IPS DF 19.7 (cell line): ENCODE measurements at regions not wholly inside any gene's neighbourhood (a gene's known extent, or its start where the extent isn't known, plus 50 kb on each side); places are given as distances from the start of the nearest gene placed in this dataset.
"Not testable (repeated sequence)": the region's sequence is repeated elsewhere in the genome, so short reads cannot be mapped to it uniquely, and the experiment has no call there.

Experiments
- DNase-seq: peaks from one replicate; pipeline ENCODE4 v3.0.0-alpha.2; 2013; ENCODE audit warnings: low read depth, low spot score

DNA sequence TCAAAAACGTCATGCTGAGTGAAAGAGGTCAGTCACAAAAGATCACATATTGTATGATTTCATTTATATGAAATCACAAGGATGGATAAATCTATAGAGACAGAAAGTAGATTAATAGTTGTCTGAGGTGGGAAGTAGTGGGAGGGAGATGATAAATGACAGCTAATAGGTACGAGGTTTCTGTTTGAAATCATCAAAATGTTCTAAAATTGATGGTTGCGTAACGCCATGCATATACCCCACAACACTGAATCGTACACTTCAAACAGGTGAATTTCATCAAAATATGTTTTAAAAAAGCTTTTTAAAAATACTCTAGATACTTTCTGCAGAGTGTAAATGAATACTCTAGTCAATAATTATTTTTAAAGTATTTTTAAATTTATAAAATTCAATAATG is 303.0 kb upstream of the STAC start:
- no peak for DNase-seq

DNA sequence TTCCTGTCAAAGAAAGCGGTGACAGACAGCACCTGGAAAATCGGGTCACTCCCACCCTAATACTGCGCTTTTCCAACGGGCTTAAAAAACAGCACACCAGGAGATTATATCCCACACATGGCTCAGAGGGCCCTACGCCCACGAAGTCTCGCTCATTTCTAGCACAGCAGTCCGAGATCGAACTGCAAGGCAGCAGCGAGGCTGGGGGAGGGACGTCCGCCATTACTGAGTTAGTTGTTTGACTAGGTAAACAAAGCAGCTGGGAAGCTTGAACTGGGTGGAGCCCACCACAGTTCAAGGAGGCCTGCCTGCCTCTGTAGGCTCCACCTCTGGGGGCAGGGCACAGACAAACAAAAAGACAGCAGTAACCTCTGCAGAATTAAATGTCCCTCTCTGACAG is 297.3 kb upstream of the STAC start:
- not testable (repeated sequence) for DNase-seq

DNA sequence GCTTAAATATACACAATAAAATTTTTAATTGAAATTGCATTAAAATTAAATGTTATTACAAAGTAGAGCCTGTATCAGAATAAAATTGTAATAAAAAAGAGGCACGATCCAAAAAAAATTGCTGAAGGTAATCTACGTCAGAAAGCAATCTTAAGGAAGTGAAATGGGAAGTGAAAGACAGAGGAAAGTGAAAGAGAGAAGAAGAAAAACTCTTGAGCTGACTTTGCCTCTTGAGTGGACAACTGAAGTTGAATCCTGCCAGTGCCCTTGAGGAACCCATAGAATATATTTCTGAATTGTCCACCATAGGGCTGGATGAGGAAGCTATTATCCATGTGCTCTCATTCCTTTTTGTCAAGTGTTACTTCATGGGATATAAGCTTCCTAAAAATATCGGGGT is 285.1 kb upstream of the STAC start:
- DNase-seq = no peak

DNA sequence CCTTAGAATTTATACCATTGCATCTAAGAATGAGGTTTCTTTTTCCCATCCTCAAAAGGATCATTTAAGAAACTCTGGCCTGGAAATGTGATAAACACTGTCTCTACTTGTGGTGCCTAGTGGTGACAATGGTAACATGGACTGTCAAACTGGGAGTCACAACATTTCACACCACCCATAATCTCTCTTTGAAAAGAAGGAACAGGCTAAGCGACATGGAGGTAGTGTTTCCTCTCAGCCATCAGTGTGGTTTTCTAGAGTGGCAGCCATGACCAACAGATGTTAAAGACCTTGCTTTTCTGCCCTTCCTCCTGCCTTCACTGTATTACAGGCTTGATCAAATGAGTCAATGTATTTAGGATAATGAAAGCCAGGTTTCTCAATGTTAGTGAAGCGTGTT is 283.1 kb upstream of the STAC start:
- DNase-seq = no peak

DNA sequence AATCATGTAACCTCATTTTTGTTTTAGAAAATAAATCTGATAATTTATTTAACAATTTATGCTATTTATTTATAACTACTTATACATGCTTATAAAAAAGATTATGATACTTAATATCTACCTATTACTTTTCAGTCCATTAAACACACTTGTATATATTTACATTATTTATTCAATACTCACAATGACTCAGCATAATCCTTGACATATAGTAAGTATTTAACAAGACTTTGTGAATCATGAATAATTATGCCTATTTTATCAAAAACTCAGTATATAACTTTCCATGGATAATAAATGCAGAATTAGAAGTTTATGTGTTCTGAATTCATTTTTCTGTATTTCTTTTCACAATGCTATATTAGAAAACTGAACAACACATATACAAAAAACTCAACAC is 266.0 kb upstream of the STAC start:
- no peak for DNase-seq

DNA sequence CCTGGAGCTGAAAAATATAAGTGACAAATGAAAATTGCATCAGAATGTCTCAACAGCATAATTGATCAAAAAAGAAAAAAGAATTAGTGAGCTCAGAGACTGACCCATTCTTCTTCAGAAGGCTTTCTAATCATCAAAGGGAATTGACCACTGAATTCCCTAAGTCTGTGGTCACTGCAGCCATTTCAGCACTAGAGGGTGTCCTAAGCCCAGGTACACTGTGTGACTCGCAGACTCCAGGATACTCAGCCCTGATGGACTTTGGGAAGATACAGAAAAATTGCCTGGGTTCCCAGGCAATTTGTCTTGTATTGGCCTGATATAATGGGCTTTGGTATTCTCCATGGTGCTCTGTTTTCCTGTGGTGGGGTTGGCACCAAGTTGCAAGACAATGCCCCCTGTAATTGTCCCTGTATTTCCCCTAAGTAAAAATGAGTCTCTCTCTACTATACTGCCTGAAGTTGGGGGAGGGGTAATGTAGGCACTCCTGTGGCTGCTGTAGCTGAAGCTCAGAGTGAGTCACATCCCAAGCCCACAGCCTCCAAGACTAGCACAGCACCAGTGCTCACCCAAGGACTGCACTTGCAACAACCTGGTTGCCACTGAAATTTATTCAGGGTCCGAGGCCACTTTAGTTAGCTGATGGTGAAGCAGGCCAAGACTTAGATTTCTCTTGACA is 256.0 kb upstream of the STAC start:
- peak; percentile 30 for DNase-seq

DNA sequence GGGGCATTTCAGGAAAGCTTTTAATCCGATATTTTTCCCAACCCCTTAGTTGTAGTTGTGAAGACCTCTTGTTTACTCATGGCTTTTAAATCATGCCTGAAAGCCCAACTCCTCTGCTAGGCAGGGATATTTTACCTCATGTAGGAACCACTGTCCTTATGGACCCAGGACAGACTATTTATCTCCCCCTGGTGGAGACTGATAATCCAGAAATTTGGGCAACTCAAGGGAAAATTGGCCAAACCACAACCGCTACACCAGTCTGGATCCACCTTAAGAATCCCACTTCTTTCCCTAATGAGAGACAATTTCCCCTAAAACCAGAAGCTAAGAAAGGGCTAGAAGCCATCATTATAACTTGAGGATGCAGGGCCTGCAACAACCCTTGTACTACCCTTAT is 248.1 kb upstream of the STAC start:
- no peak for DNase-seq

DNA sequence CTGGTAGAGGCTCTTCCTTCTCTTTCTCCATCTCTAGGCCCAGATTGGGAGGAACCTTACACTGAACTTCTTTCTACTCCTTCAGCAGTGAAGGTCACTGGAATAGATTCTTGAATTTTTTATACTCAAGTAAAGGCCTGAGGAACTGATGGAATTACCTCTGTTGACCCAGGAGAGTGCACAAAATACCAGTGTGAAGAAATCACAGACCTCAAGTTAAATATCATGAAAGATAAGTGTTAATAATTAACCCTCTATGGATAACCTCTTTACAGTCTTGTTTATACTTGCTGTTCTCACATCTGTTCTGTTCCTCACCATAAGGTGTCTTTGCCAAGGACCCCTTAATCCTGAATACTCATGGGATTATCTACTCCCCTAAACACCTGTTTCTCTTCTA is 244.4 kb upstream of the STAC start:
- no peak for DNase-seq

DNA sequence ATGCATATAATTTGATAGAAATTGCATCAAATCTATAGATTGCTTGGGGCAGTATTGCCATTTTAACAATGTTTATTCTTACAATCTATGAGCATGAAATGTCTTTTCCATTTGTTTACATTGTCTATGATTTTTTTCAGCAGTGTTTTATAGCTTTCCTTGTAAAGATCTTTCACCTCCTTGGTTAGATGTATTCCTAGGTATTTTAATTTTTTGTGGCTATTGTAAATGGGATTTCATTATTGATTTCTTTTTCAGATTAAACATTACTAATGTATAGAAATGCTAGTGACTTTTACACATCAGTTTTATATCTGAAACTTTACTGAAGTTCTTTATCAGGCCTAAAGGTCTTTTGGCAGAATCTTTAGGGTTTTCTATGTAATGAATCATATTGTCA is 237.6 kb upstream of the STAC start:
- DNase-seq = no peak

DNA sequence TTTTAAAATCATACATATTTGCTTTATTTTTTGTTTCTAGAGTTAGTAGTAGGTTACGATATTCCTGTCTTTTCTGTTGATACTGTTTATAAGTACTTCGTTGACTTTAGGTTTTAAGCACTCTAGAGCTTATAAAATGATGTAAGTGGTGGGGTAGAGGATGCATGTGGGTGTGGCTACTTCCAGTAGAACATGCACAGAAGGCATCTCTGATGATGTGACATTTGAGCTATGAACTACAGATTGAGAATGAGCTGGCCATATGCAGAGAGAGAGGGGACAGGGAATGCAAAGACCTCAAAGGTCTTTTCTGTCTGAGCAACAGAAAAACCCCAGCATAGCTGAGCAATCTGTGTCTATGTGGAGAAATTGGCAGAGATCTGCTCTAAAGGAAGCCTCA is 233.9 kb upstream of the STAC start:
- no peak for DNase-seq

DNA sequence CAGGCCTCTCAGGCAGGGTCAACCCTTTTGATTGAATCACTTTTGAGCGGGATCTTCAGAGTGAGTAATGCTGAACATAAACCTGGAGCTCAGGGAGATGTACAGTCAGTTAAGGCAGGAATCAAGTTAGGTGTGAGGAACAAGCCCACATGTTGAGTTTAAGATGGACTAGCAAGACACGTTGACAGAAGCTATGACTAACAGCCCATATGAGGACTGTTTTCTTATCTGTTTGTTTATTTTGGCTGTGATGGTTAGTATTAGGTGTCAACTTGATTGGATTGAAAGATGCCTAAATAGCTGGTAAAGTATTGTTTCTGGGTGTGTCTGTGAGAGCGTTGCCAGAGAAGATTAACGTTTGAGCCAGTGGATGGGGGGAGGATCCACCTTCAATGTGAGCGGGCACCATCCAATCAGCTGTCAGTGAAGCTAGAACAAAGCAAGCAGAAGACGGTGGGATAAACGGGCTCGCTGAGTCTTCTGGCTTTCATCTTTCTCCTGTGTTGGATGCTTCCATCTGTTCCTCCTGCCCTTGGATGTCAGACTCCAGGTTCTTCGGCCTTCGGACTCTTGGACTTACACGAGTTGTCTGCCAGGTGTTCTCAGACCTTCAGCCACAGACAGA is 232.3 kb upstream of the STAC start:
- no peak for DNase-seq

DNA sequence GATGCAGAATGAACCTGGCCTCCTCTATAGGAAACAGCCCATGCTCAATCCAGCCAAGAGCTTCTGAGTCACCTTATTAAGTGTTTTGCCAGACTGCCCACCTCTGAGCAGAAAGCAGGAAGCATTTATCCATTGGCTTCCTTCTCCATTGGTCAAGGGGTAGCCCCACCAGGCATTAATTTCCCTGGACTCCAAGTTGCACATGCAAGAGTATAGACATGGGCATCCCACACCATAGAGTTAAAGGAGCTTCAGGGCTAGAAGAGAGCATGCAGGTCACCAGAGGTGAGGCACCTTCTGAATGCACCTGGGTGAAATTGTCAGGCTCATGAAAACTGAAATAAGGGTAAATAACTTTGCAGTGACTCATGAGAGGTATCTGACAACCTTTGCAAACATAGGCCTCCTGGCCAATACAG is 230.8 kb upstream of the STAC start:
- no peak for DNase-seq

DNA sequence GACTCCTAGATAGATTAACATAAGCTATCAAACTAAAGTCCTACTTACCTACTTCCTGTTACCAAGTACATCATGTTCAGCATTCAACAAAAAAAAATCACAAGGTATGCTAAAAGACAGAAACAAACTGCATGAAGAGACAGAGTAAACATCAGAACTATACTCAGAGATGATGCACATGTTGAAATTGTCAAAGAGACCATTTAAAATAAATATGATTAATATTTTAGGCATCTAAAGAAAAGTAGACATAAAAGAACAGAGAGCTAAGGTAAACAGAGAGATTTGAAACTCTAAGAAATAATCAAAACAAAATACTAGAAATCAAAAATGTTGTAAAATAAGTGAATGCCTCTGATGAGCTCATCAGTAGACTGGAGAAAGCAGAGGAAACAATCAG is 224.8 kb upstream of the STAC start:
- DNase-seq = no peak

DNA sequence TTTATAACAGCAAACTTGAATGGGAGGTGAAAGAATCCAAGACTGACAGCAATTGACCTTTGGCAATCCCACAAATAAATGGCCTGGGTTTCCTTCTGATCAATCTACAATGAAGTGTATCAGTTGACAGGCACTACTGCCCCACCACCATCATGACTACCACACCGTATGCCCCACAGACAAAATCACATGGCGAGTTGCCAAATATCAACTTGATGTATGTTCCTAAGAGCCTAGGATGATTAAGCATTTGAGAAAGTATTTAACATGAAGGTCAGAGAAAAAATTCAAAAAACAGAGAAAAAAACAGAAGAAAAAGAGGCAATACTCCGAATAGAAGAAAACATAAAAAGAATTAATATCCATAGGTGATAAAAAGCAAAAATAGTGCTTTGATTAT is 215.9 kb upstream of the STAC start:
- no peak for DNase-seq

DNA sequence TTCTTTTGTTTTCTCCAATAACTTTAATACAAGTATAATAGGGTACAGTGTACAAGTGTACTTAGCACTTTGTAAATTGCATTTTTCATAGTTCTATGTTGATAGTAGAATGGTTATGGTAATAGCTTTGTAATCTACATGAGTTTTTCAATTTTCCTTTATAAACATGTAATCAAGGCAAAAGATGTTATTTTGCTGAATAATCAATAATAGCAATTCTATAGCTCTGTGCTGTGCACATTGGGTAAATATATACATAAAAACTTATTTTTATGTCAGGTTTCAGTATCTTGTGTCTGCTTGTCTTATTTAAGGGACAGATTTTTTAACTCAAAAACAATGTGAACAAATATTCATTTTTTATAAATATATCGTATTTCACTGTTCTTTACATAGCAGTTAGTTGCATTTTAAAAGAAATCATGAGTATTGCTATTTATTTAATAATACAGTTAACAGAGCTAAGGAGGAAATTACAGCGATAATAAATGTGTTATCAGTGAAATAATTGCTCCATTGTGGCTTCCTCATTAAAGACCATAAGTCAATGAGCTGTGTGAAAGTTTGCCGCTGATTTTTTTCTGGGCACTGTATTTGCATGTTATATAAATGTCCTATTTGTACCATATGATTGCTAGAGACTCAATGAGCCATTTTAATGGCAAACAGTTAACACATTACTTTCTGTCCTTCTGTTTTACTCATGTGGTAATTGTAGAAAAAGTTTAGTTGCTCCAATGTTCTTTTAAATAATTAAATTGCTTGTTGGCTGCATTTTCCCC is 214.6 kb upstream of the STAC start:
- no peak for DNase-seq

DNA sequence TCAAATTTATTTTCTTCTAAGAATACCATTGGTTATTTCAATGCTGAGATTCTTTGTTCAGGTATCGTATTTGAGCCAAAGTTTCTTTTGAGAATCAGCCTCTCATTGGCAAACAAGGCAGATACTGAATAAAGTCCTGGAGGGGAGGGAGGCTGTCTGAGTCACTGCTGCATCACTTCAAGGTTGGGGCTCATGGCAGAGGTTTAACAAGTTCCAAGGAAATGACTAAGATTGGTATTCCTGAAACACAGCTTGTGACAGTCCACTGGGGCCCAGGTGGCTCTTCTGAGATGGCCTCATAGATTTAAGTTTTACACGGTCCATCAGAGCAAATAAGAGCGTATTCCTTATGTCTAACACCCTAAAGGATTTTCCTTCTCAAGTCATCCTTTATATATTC is 213.8 kb upstream of the STAC start:
- DNase-seq = no peak

DNA sequence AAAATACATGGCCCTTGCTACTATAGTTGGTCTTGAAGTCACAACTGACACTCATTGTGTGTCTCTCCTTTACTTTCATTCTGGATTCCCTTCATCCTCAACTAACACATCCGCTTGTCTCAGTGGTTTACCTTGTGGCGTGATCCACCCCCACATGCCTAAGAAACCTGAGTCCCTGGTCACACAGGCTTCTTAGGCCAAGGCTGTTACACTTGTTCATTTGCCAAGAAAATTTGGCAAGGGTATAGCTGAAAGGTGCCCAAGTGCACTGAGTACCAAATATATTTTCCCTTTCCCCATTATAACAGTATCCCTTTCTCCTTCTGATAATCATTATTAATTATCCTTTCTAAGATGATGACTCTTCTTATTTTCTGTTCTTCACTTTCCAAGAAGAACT is 207.6 kb upstream of the STAC start:
- DNase-seq = no peak

DNA sequence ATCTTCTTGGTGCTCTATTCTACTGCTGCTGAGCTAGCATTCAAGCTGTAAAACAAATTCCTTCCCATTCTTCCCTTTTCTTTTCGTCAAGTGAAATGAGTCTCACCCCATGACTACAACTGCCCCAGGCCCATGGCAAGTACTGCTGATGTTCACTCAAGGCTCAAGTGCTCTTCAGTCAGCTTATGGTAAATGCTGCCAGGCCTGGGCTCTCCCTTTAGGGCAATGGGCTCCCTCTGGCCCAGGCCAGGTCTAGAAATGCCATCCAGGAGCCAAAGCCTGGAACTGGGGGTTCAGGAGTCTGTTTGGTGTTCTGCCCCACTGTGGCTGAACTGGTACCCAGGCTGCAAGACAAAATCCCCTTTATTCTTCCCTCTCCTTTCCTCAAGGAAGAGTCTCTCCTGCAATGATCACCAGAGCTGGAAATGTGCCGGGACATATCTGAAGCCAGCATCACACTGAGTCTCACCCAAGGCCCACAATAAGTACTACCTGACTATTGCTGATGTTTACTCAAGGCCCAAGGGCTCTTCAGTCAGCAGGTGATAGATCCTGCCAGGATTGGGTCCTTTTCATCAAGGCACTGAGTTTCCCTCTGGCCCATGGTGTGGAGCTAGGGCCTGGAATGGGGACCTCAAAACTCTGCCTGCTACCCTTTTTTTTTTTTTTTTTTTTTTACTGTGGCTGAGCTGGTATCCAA is 205.0 kb upstream of the STAC start:
- DNase-seq = no peak

DNA sequence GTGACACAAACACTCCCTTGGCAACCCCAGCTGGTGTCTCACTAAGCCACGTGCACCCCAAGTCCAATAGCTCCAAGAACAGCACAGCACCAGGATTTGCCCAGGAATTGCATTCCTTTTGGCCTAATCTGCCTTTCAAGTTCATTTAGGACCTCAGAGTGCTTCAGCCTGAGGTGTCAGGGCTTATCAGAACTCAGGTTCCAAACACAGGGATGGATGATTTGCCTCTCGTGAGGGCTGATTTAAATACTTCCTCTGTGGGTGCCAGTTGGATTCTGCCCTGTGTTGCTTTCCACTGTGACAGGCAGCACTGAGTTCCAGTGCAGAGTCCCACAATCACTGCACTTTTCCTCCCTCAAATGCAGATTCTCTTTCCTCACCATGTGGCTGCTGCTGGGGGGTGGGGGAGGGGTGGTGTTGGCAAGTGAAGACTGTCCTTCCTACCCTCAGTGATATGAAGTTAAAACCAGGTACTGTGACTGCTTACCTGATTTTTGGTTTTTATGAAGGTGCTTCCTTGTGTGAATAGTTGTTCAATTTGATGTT is 204.3 kb upstream of the STAC start:
- no peak for DNase-seq

DNA sequence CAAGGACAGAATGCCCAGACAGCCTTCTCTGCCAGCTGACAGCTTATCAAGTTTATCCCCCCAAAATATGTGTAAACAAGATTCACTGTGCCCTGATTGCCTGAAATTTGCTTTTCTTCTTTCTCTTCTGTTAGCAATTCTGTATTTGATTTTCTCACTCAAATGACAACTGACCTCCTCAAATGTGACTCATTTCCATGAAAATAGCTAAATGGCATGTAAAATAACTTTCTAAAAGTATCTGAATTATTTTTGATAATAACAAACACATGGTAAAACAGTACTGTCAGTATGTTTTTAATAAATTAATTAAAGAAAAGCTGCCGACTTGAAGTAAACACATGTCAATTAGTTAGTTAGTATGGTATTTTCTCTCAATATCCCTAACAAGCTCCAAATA is 202.3 kb upstream of the STAC start:
- DNase-seq = no peak

DNA sequence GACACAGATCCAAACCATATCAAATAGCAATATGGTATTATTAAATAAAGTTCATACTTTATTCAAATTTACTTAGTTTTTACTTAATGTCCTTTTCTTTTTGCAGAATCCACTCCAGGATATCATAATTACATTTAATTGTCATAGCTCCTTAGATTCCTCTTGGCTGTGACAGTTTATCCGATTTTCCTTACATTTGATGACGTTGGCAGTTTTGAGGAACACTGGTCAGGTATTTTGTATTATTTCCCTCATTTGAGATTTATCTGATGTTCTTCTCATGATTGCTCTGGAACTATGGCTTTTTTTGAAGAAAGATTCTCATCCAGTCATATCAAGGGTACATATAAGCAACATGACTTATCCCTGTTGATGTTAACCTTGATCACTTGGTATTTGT is 198.3 kb upstream of the STAC start:
- no peak for DNase-seq

DNA sequence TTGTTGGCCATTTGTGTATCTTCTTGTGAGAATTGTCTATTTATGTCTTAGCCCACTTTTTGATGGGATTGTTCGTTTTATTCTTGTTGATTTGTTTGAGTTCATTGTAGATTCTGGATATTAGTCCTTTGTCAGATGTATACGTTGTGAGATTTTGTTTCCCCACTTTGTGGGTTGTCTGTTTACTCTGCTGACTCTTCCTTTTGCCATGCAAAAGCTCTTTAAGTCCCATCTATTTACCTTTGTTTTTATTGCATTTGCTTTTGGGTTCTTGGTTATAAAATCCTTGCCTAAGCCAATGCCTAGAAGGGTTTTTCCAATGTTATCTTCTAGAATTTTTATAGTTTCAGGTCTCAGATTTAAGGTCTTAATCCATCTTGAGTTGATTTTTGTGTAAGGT is 193.1 kb upstream of the STAC start:
- not testable (repeated sequence) for DNase-seq
